Activated CD8-positive, alpha-beta memory T cell treated with anti-CD3 and anti-CD28 coated beads, Interleukin-2, amount 50 U/mL, for 24 hours (primary cell): ENCODE measurements at regions not wholly inside any gene's neighbourhood (a gene's known extent, or its start where the extent isn't known, plus 50 kb on each side); places are given as distances from the start of the nearest gene placed in this dataset.

Source experiments
- DNase-seq: peaks from one replicate; pipeline ENCODE4 v3.0.0-alpha.2; 2020; ENCODE audit errors: extremely low read depth

GRCh38 chr3:44055951-44056350 is 185.7 kb upstream of the TOPAZ1 start:
- DNase-seq, result no peak

- DNase-seq, result no peak
Measured at GRCh38 chr3:44056446-44057240, 185.0 kb upstream of the TOPAZ1 start.

GRCh38 chr3:44058022-44058867 is 183.4 kb upstream of the TOPAZ1 start:
- peak; percentile 0 for DNase-seq

GRCh38 chr3:44058868-44059203 is 182.8 kb upstream of the TOPAZ1 start:
- DNase-seq, result no peak

- no peak for DNase-seq
Measured at GRCh38 chr3:44060164-44060563, 181.5 kb upstream of the TOPAZ1 start.

GRCh38 chr3:44061268-44061667 is 180.4 kb upstream of the TOPAZ1 start:
- DNase-seq, result no peak

- DNase-seq, result no peak
Measured at GRCh38 chr3:44061961-44062360, 179.7 kb upstream of the TOPAZ1 start.

- no peak for DNase-seq
Measured at GRCh38 chr3:44065311-44066094, 176.2 kb upstream of the TOPAZ1 start.

GRCh38 chr3:44066806-44067205 is 174.9 kb upstream of the TOPAZ1 start:
- DNase-seq, result no peak

GRCh38 chr3:44067431-44067830 is 174.3 kb upstream of the TOPAZ1 start:
- no peak for DNase-seq

GRCh38 chr3:44068753-44069152 is 172.9 kb upstream of the TOPAZ1 start:
- DNase-seq, result no peak

GRCh38 chr3:44069276-44069675 is 172.4 kb upstream of the TOPAZ1 start:
- DNase-seq, result no peak

- no peak for DNase-seq
Measured at GRCh38 chr3:44070841-44071546, 170.7 kb upstream of the TOPAZ1 start.

- no peak for DNase-seq
Measured at GRCh38 chr3:44072601-44073540, 168.8 kb upstream of the TOPAZ1 start.

- no peak for DNase-seq
Measured at GRCh38 chr3:44074181-44074580, 167.5 kb upstream of the TOPAZ1 start.

- no peak for DNase-seq
Measured at GRCh38 chr3:44076221-44076829, 165.4 kb upstream of the TOPAZ1 start.

GRCh38 chr3:44077267-44077666 is 164.4 kb upstream of the TOPAZ1 start:
- no peak for DNase-seq

GRCh38 chr3:44078863-44079262 is 162.8 kb upstream of the TOPAZ1 start:
- DNase-seq, result no peak

- DNase-seq, result no peak
Measured at GRCh38 chr3:44079916-44080315, 161.8 kb upstream of the TOPAZ1 start.

GRCh38 chr3:44080474-44081072 is 161.1 kb upstream of the TOPAZ1 start:
- DNase-seq, result no peak
